ENCODE measurements at regions not wholly inside any gene's neighbourhood (a gene's known extent, or its start where the extent isn't known, plus 50 kb on each side); places are given as distances from the start of the nearest gene placed in this dataset.

DNA sequence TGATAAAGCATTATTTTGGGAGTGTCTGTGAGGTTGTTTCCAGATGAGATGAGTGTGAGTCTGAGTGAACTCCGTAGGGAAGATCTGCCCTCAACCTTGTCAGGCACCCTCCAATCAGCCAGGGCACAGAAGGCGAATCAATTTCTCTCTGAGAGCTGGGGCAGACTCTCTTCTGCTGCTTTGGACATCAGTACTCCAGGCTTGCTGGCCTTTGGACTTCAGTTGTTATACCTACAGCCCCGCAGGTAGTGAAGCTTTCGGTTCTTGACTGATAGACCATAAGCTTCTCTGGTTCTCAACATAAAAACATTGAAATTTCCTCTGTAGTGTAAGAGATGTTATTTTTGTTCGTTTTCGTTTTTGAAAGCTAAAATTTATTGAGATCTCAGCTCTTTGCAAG is 71.4 kb downstream of the MAFB start:
- Mint-ChIP-seq H3K9me3 (peaks cover 0 to 4% (median 0%) of the 10 kb centered on the region in 5 donors), H3K4me3 (no peak overlapping the region), H3K36me3 (no peaks in the 10 kb centered on the region), H3K27ac (no peak overlapping the region), H3K4me1 (no peaks in the 10 kb centered on the region), H3K27me3 (peaks cover 6 to 24% of the 10 kb centered on the region in 2 donors)
- ChIA-PET POLR2A (no interaction called here), CTCF (no interaction called here)
- Histone ChIP-seq H3K27me3 (ENCODE audit: insufficient read depth, low read length, poor library complexity, severe bottlenecking) (no peaks in the 10 kb centered on the region), H3K27ac (ENCODE audit: low read depth, low read length) (no peak overlapping the region), H3K9me3 (ENCODE audit: low read length) (no peaks in the 10 kb centered on the region), H3K4me3 (ENCODE audit: low read length) (no peak overlapping the region), H3K36me3 (ENCODE audit: insufficient read depth, low read length) (no peaks in the 10 kb centered on the region), H3K4me1 (ENCODE audit: insufficient read depth, low read length) (no peaks in the 10 kb centered on the region)
- DNase-seq: no peak

DNA sequence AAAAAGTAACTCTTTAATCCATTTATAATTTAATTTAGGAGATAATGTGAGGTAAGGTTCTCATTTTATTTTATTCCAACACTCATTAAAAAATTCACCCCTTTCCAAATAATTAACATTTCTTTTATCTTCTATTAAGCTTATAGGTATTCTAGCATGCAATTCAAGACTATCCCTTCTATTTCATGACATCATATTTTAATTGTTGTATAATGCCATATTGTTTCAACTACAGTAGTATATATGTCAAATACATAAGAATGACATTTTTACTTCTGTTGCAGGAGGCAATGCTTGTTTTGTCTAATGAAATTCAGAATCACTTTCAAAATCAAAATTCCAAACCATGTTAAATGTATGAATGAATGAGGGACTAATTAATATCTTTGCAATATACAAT is 76.2 kb downstream of the MAFB start:
- no peaks in the 10 kb centered on the region for H3K27me3 ChIP-seq (ENCODE audit: insufficient read depth, low read length, poor library complexity, severe bottlenecking)
- no peak overlapping the region for H3K27ac ChIP-seq (ENCODE audit: low read depth, low read length)
- no peak overlapping the region for H3K27ac Mint-ChIP-seq
- peaks cover 4 to 19% of the 10 kb centered on the region in 2 donors for H3K27me3 Mint-ChIP-seq
- no peaks in the 10 kb centered on the region for H3K36me3 Mint-ChIP-seq
- no peak for DNase-seq
- H3K4me1 Mint-ChIP-seq: no peaks in the 10 kb centered on the region
- H3K9me3 ChIP-seq (ENCODE audit: low read length): no peaks in the 10 kb centered on the region
- ChIA-PET CTCF (no interaction called here), POLR2A (no interaction called here)
- H3K4me3 ChIP-seq (ENCODE audit: low read length): no peak overlapping the region
- H3K4me3 Mint-ChIP-seq: no peak overlapping the region
- no peaks in the 10 kb centered on the region for H3K36me3 ChIP-seq (ENCODE audit: insufficient read depth, low read length)
- no peaks in the 10 kb centered on the region for H3K4me1 ChIP-seq (ENCODE audit: insufficient read depth, low read length)
- H3K9me3 Mint-ChIP-seq: peaks cover 0 to 3% (median 0%) of the 10 kb centered on the region in 5 donors

DNA sequence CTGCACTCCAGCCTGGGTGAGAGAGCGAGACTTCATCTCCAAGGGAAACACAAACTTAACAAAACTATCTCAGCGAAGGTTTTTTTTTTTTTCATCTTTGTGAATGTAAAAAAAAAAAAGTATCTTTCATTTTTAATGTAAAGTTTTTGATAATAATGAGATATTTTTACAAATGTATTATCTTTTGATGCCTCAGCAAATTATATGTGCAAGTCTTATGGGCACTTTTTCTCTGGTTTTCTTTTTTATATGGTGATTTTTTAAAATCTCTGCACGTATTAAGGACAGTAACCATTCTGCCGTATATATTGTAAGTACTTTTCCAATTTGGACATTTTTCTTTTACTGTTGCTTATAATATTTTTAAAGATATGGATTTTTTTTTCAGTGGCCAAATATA is 76.8 kb downstream of the MAFB start:
- H3K27ac Mint-ChIP-seq: no peak overlapping the region
- no peaks in the 10 kb centered on the region for H3K36me3 Mint-ChIP-seq
- H3K9me3 Mint-ChIP-seq: peaks cover 0 to 1% (median 0%) of the 10 kb centered on the region in 5 donors
- no peak overlapping the region for H3K4me3 Mint-ChIP-seq
- no peak for DNase-seq
- POLR2A ChIA-PET: no interaction called here
- Histone ChIP-seq H3K9me3 (ENCODE audit: low read length) (no peaks in the 10 kb centered on the region), H3K27ac (ENCODE audit: low read depth, low read length) (no peak overlapping the region), H3K27me3 (ENCODE audit: insufficient read depth, low read length, poor library complexity, severe bottlenecking) (no peaks in the 10 kb centered on the region), H3K4me1 (ENCODE audit: insufficient read depth, low read length) (no peaks in the 10 kb centered on the region), H3K36me3 (ENCODE audit: insufficient read depth, low read length) (no peaks in the 10 kb centered on the region), H3K4me3 (ENCODE audit: low read length) (no peak overlapping the region)
- H3K27me3 Mint-ChIP-seq: peaks cover 0 to 17% of the 10 kb centered on the region in 2 donors
- H3K4me1 Mint-ChIP-seq: no peaks in the 10 kb centered on the region
- CTCF ChIA-PET: no interaction called here

- no peaks in the 10 kb centered on the region for H3K9me3 ChIP-seq (ENCODE audit: low read length)
- no peaks in the 10 kb centered on the region for H3K4me1 ChIP-seq (ENCODE audit: insufficient read depth, low read length)
- H3K36me3 ChIP-seq (ENCODE audit: insufficient read depth, low read length): no peaks in the 10 kb centered on the region
- Mint-ChIP-seq H3K27me3 (peaks cover 2 to 19% of the 10 kb centered on the region in 2 donors), H3K27ac (no peak overlapping the region), H3K4me3 (no peak overlapping the region), H3K36me3 (no peaks in the 10 kb centered on the region), H3K4me1 (no peaks in the 10 kb centered on the region), H3K9me3 (peaks cover 0 to 1% (median 0%) of the 10 kb centered on the region in 5 donors)
- DNase-seq: no peak
- H3K27me3 ChIP-seq (ENCODE audit: insufficient read depth, low read length, poor library complexity, severe bottlenecking): no peaks in the 10 kb centered on the region
- no peak overlapping the region for H3K4me3 ChIP-seq (ENCODE audit: low read length)
- ChIA-PET CTCF (no interaction called here), POLR2A (no interaction called here)
- no peak overlapping the region for H3K27ac ChIP-seq (ENCODE audit: low read depth, low read length)
These were observed 78.3 kb downstream of the MAFB start for GRCh38 chr20:40610730-40611129.

DNA sequence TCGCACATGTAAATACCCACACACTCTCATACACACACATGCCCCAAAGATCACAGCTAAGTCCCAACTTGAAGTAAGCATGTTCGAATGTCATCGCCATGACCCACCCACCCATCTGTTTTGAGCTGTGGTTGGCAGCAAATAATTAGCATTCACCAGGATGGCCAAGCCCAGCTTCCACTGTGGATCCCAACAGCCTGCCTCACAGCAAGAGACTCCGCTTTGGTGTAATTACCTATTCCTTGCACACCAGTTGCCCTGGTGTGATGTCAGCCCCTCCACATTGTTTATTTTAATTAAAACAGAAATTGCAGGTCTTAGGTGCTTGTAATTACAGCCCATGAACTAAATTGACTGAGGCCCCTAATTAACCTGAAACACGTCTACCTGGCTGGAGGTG is 81.1 kb downstream of the MAFB start:
- Mint-ChIP-seq H3K4me1 (no peaks in the 10 kb centered on the region), H3K27me3 (peaks cover 4 to 25% of the 10 kb centered on the region in 2 donors), H3K4me3 (no peak overlapping the region), H3K9me3 (peaks cover 0 to 1% (median 0%) of the 10 kb centered on the region in 5 donors), H3K36me3 (no peaks in the 10 kb centered on the region), H3K27ac (no peak overlapping the region)
- Histone ChIP-seq H3K27me3 (ENCODE audit: insufficient read depth, low read length, poor library complexity, severe bottlenecking) (no peaks in the 10 kb centered on the region), H3K36me3 (ENCODE audit: insufficient read depth, low read length) (no peaks in the 10 kb centered on the region), H3K4me1 (ENCODE audit: insufficient read depth, low read length) (no peaks in the 10 kb centered on the region), H3K27ac (ENCODE audit: low read depth, low read length) (no peak overlapping the region), H3K9me3 (ENCODE audit: low read length) (no peaks in the 10 kb centered on the region), H3K4me3 (ENCODE audit: low read length) (no peak overlapping the region)
- ChIA-PET CTCF (no interaction called here), POLR2A (no interaction called here)
- no peak for DNase-seq

DNA sequence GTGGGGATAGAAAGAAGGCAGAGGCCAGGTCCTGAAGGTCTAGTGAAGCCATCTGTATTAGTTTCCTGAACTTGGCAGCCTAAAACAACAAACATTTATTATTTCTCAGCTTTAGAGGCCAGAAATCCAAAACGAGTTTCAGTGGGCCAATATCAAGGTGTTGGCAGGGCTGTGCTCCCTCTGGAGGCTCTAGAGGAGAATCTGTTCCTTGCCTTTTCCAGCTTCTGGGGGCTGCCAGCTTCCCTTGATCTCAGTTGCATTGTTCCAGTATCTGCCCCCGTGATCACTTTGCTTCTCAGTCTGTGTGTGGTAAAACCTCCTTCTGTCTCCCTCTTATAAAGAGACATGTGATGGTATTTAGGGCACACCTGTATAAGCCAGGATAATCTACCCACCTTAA is 82.4 kb downstream of the MAFB start:
- ChIA-PET CTCF (no interaction called here), POLR2A (no interaction called here)
- no peaks in the 10 kb centered on the region for H3K9me3 ChIP-seq (ENCODE audit: low read length)
- H3K27me3 Mint-ChIP-seq: peaks cover 4 to 25% of the 10 kb centered on the region in 2 donors
- H3K4me1 ChIP-seq (ENCODE audit: insufficient read depth, low read length): no peaks in the 10 kb centered on the region
- no peaks in the 10 kb centered on the region for H3K27me3 ChIP-seq (ENCODE audit: insufficient read depth, low read length, poor library complexity, severe bottlenecking)
- H3K27ac ChIP-seq (ENCODE audit: low read depth, low read length): no peak overlapping the region
- H3K36me3 Mint-ChIP-seq: no peaks in the 10 kb centered on the region
- H3K4me3 Mint-ChIP-seq: no peak overlapping the region
- H3K27ac Mint-ChIP-seq: no peak overlapping the region
- peaks cover 0 to 1% (median 0%) of the 10 kb centered on the region in 5 donors for H3K9me3 Mint-ChIP-seq
- H3K4me1 Mint-ChIP-seq: no peaks in the 10 kb centered on the region
- DNase-seq: no peak
- no peak overlapping the region for H3K4me3 ChIP-seq (ENCODE audit: low read length)
- no peaks in the 10 kb centered on the region for H3K36me3 ChIP-seq (ENCODE audit: insufficient read depth, low read length)

- H3K9me3 ChIP-seq (ENCODE audit: low read length): no peaks in the 10 kb centered on the region
- H3K4me1 Mint-ChIP-seq: no peaks in the 10 kb centered on the region
These were observed 82.8 kb downstream of the MAFB start for GRCh38 chr20:40606237-40606636.

DNA sequence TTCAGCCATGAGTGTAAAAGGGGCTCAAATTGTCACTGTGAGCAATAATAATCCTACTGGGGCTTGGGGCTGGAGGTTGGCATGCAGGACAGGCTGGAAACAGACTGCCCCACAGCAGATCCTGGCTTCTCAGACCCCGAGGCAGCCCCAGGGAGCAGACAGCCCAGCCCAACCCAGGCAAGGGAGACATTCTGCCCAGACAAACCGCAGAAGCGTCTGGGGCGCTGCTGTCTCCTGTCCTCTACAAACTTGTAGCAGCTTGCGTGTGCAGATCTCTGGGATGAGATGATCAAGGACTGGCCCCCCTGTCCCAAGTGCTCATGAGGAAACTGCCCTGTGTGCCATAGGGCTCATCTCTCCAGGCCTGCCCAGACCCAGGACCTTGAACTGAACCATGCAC is 84.6 kb downstream of the MAFB start:
- Mint-ChIP-seq H3K4me1 (no peaks in the 10 kb centered on the region), H3K4me3 (no peak overlapping the region), H3K36me3 (no peaks in the 10 kb centered on the region), H3K27ac (no peak overlapping the region), H3K9me3 (peaks cover 0 to 3% (median 0%) of the 10 kb centered on the region in 5 donors), H3K27me3 (peaks cover 4 to 25% of the 10 kb centered on the region in 2 donors)
- CTCF ChIA-PET: no interaction called here
- no peaks in the 10 kb centered on the region for H3K9me3 ChIP-seq (ENCODE audit: low read length)
- no peak overlapping the region for H3K27ac ChIP-seq (ENCODE audit: low read depth, low read length)
- H3K4me3 ChIP-seq (ENCODE audit: low read length): no peak overlapping the region
- DNase-seq: no peak
- no peaks in the 10 kb centered on the region for H3K4me1 ChIP-seq (ENCODE audit: insufficient read depth, low read length)
- H3K36me3 ChIP-seq (ENCODE audit: insufficient read depth, low read length): no peaks in the 10 kb centered on the region
- POLR2A ChIA-PET: no interaction called here
- H3K27me3 ChIP-seq (ENCODE audit: insufficient read depth, low read length, poor library complexity, severe bottlenecking): no peaks in the 10 kb centered on the region

More at GRCh38 chr20:40606237-40606636, 82.8 kb downstream of the MAFB start:
- Histone ChIP-seq H3K27me3 (ENCODE audit: insufficient read depth, low read length, poor library complexity, severe bottlenecking) (no peaks in the 10 kb centered on the region), H3K36me3 (ENCODE audit: insufficient read depth, low read length) (no peaks in the 10 kb centered on the region), H3K4me3 (ENCODE audit: low read length) (no peak overlapping the region), H3K27ac (ENCODE audit: low read depth, low read length) (no peak overlapping the region), H3K4me1 (ENCODE audit: insufficient read depth, low read length) (no peaks in the 10 kb centered on the region)
- ChIA-PET CTCF (no interaction called here), POLR2A (no interaction called here)
- Mint-ChIP-seq H3K36me3 (no peaks in the 10 kb centered on the region), H3K27ac (no peak overlapping the region), H3K27me3 (peaks cover 4 to 25% of the 10 kb centered on the region in 2 donors), H3K9me3 (peaks cover 0 to 1% (median 0%) of the 10 kb centered on the region in 5 donors), H3K4me3 (no peak overlapping the region)
- no peak for DNase-seq

GRCh38 chr20:40603057-40603651 is 85.9 kb downstream of the MAFB start:
- Histone ChIP-seq H3K27ac (ENCODE audit: low read depth, low read length) (no peak overlapping the region), H3K36me3 (ENCODE audit: insufficient read depth, low read length) (no peaks in the 10 kb centered on the region), H3K27me3 (ENCODE audit: insufficient read depth, low read length, poor library complexity, severe bottlenecking) (no peaks in the 10 kb centered on the region), H3K9me3 (ENCODE audit: low read length) (no peaks in the 10 kb centered on the region), H3K4me3 (ENCODE audit: low read length) (no peak overlapping the region), H3K4me1 (ENCODE audit: insufficient read depth, low read length) (no peaks in the 10 kb centered on the region)
- Mint-ChIP-seq H3K27me3 (peaks cover 4 to 27% of the 10 kb centered on the region in 2 donors), H3K27ac (no peak overlapping the region), H3K36me3 (no peaks in the 10 kb centered on the region), H3K9me3 (peaks cover 4 to 10% (median 6%) of the 10 kb centered on the region in 5 donors), H3K4me1 (no peaks in the 10 kb centered on the region), H3K4me3 (no peak overlapping the region)
- ChIA-PET CTCF (no interaction called here), POLR2A (no interaction called here)
- no peak for DNase-seq
